Chondrocyte (in vitro differentiated cells): ENCODE measurements at regions not wholly inside any gene's neighbourhood (a gene's known extent, or its start where the extent isn't known, plus 50 kb on each side); places are given as distances from the start of the nearest gene placed in this dataset.

Experiments
- DNase-seq: peaks from one replicate; pipeline ENCODE4 v3.0.0; 2021; ENCODE audit warnings: mixed read lengths, low spot score
- H3K27ac Mint-ChIP-seq: one replicate; pipeline ENCODE4 v1.8.0; 2021; ENCODE audit warnings: mild to moderate bottlenecking, moderate library complexity, mixed read lengths; ENCODE audit not compliant: unreplicated experiment
- H3K27me3 Mint-ChIP-seq: 2 replicates; pipeline ENCODE4 v1.8.0; 2021; ENCODE audit warnings: low read depth, mixed read lengths
- H3K36me3 Mint-ChIP-seq: 2 replicates; pipeline ENCODE4 v1.8.0; 2021; ENCODE audit warnings: low read depth, mixed read lengths
- H3K4me1 Mint-ChIP-seq: 2 replicates; pipeline ENCODE4 v1.8.0; 2021; ENCODE audit warnings: low read depth, mild to moderate bottlenecking, mixed read lengths
- H3K4me3 Mint-ChIP-seq: one replicate; pipeline ENCODE4 v1.8.0; 2021; ENCODE audit warnings: mild to moderate bottlenecking, moderate library complexity, mixed read lengths; ENCODE audit not compliant: unreplicated experiment
- H3K9me3 Mint-ChIP-seq: 2 replicates; pipeline ENCODE4 v1.8.0; 2021; ENCODE audit warnings: low read depth, mixed read lengths
- CTCF ChIP-seq: fragments of 200-600 bp; sonication (generic); IDR thresholded peaks from 2 replicates; pipeline ENCODE4 v1.5.0; 2021; ENCODE audit warnings: antibody characterized with exemption, mild to moderate bottlenecking, moderate library complexity

GRCh38 chr12:127240249-127240929 is 1026.6 kb upstream of the TMEM132C start:
- Mint-ChIP-seq H3K4me3 (no peak overlapping the region), H3K9me3 (no peaks in the 10 kb centered on the region), H3K4me1 (no peaks in the 10 kb centered on the region), H3K36me3 (no peaks in the 10 kb centered on the region), H3K27ac (no peak overlapping the region), H3K27me3 (peaks cover under 1% of the 10 kb centered on the region)
- TF ChIP-seq CTCF = no peak
- DNase-seq = no peak

GRCh38 chr12:127241072-127241817 is 1025.7 kb upstream of the TMEM132C start:
- DNase-seq = no peak

GRCh38 chr12:127245009-127245408 is 1022.0 kb upstream of the TMEM132C start:
- TF ChIP-seq CTCF = no peak

More at GRCh38 chr12:127241072-127241817, 1025.7 kb upstream of the TMEM132C start:
- H3K27me3 Mint-ChIP-seq = peaks cover 5% of the 10 kb centered on the region
- no peak for TF ChIP-seq CTCF
- H3K36me3 Mint-ChIP-seq = no peaks in the 10 kb centered on the region
- H3K4me1 Mint-ChIP-seq = no peaks in the 10 kb centered on the region
- no peak overlapping the region for H3K4me3 Mint-ChIP-seq
- H3K27ac Mint-ChIP-seq = no peak overlapping the region
- H3K9me3 Mint-ChIP-seq = no peaks in the 10 kb centered on the region

DNA sequence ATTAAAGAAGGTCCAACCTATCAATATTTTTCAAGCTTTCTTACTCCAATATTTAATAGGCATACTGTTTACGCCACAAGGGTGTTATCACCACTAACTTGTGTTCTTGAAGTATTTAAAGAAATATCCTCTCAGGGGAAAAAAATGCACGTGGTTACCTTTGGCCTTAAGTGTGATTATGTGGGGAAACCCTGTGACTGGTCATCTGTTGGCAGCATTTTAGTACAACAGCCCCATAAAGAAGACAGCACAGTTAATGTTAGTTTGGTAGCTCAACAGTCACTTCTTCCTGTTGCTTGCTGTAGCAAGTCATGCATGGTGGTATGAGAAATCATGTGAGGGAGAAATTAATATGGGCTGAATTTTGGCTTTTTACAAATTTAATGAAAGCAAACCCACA is 1021.5 kb upstream of the TMEM132C start:
- no peaks in the 10 kb centered on the region for H3K9me3 Mint-ChIP-seq
- no peak overlapping the region for H3K4me3 Mint-ChIP-seq
- peaks cover 14% of the 10 kb centered on the region for H3K27me3 Mint-ChIP-seq
- no peak overlapping the region for H3K27ac Mint-ChIP-seq
- H3K4me1 Mint-ChIP-seq = no peaks in the 10 kb centered on the region
- TF ChIP-seq CTCF = no peak
- DNase-seq = no peak
- no peaks in the 10 kb centered on the region for H3K36me3 Mint-ChIP-seq

More at GRCh38 chr12:127245009-127245408, 1022.0 kb upstream of the TMEM132C start:
- no peak overlapping the region for H3K4me3 Mint-ChIP-seq
- no peak overlapping the region for H3K27ac Mint-ChIP-seq
- H3K36me3 Mint-ChIP-seq = no peaks in the 10 kb centered on the region
- H3K4me1 Mint-ChIP-seq = no peaks in the 10 kb centered on the region
- no peak for DNase-seq
- no peaks in the 10 kb centered on the region for H3K9me3 Mint-ChIP-seq
- peaks cover 12% of the 10 kb centered on the region for H3K27me3 Mint-ChIP-seq

DNA sequence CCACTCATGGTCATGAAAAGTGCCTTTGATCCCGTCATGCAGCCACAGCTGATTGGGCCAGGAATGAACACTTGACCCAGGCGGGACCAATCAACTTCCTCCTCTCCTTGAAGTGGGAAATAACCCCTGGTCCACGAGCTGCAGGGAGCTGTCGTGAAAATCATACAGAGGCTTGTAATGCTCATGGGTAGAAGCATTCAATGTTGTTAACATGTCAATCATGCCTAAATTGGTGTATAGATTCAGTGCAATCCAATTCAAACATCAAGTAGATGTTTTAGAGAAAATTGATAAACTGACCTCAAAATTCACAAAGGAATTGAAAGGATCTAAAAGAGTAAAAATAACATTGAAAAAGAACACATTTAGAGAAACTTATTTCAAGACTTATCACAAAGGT is 1019.0 kb upstream of the TMEM132C start:
- H3K9me3 Mint-ChIP-seq = no peaks in the 10 kb centered on the region
- TF ChIP-seq CTCF = no peak
- no peak overlapping the region for H3K27ac Mint-ChIP-seq
- no peak overlapping the region for H3K4me3 Mint-ChIP-seq
- peaks cover 24% of the 10 kb centered on the region for H3K27me3 Mint-ChIP-seq
- no peak for DNase-seq
- H3K4me1 Mint-ChIP-seq = no peaks in the 10 kb centered on the region
- no peaks in the 10 kb centered on the region for H3K36me3 Mint-ChIP-seq
